ENCODE measurements at regions not wholly inside any gene's neighbourhood (a gene's known extent, or its start where the extent isn't known, plus 50 kb on each side); places are given as distances from the start of the nearest gene placed in this dataset.

- H3K9me3 ChIP-seq (replicated peaks): no peaks in the 10 kb centered on the region
- peak overlapping the region; percentile 67 for H3K4me3 ChIP-seq
- no peak for TF ChIP-seq CTCF (IDR thresholded peaks at IDR 0.05; ENCODE audit: borderline replicate concordance)
- no peak overlapping the region for H3K27ac ChIP-seq (replicated peaks)
- no peak for DNase-seq
- no peaks in the 10 kb centered on the region for H3K27me3 ChIP-seq (ENCODE audit: low read depth)
- no peaks in the 10 kb centered on the region for H3K36me3 ChIP-seq
- intact Hi-C loops (cut with micrococcal nuclease): no loop called here
- peaks cover 37% of the 10 kb centered on the region for H3K4me1 ChIP-seq
Observed at GRCh38 chr2:40507432-40507831, 55.5 kb upstream of the SLC8A1 start.

GRCh38 chr2:40510304-40510703 lies 58.4 kb upstream of the SLC8A1 start:
- Histone ChIP-seq H3K27me3 (ENCODE audit: low read depth) (no peaks in the 10 kb centered on the region), H3K27ac (replicated peaks) (peak overlapping the region; percentile 91), H3K9me3 (replicated peaks) (no peaks in the 10 kb centered on the region), H3K4me1 (peaks cover 46% of the 10 kb centered on the region), H3K36me3 (no peaks in the 10 kb centered on the region), H3K4me3 (peak overlapping the region; percentile 67)
- no peak for DNase-seq
- no peak for TF ChIP-seq CTCF (IDR thresholded peaks at IDR 0.05; ENCODE audit: borderline replicate concordance)
- intact Hi-C loops (cut with micrococcal nuclease): no loop called here

GRCh38 chr2:40511661-40512213 lies 59.8 kb upstream of the SLC8A1 start:
- Histone ChIP-seq H3K4me3 (peak overlapping the region; percentile 67), H3K9me3 (replicated peaks) (no peaks in the 10 kb centered on the region), H3K27me3 (ENCODE audit: low read depth) (no peaks in the 10 kb centered on the region), H3K4me1 (peaks cover 36% of the 10 kb centered on the region), H3K27ac (replicated peaks) (peak overlapping the region; percentile 91), H3K36me3 (no peaks in the 10 kb centered on the region)
- TF ChIP-seq CTCF (IDR thresholded peaks at IDR 0.05; ENCODE audit: borderline replicate concordance): no peak
- intact Hi-C loops (cut with micrococcal nuclease): no loop called here
- DNase-seq: no peak

GRCh38 chr2:40512256-40512655 lies 60.4 kb upstream of the SLC8A1 start:
- no peaks in the 10 kb centered on the region for H3K36me3 ChIP-seq
- H3K27me3 ChIP-seq (ENCODE audit: low read depth): no peaks in the 10 kb centered on the region
- H3K4me3 ChIP-seq: peak overlapping the region; percentile 67
- H3K27ac ChIP-seq (replicated peaks): peak overlapping the region; percentile 91
- DNase-seq: peak; percentile 26
- H3K4me1 ChIP-seq: peaks cover 36% of the 10 kb centered on the region
- no peaks in the 10 kb centered on the region for H3K9me3 ChIP-seq (replicated peaks)
- intact Hi-C loops (cut with micrococcal nuclease): no loop called here
- TF ChIP-seq CTCF (IDR thresholded peaks at IDR 0.05; ENCODE audit: borderline replicate concordance): no peak

GRCh38 chr2:40513201-40513600 lies 61.3 kb upstream of the SLC8A1 start:
- H3K9me3 ChIP-seq (replicated peaks): peaks cover 8% of the 10 kb centered on the region
- no peaks in the 10 kb centered on the region for H3K27me3 ChIP-seq (ENCODE audit: low read depth)
- H3K4me3 ChIP-seq: peak overlapping the region; percentile 67
- TF ChIP-seq CTCF (IDR thresholded peaks at IDR 0.05; ENCODE audit: borderline replicate concordance): no peak
- peak overlapping the region; percentile 91 for H3K27ac ChIP-seq (replicated peaks)
- intact Hi-C loops (cut with micrococcal nuclease): no loop called here
- H3K4me1 ChIP-seq: peaks cover 36% of the 10 kb centered on the region
- no peak for DNase-seq
- no peaks in the 10 kb centered on the region for H3K36me3 ChIP-seq

All from left ventricle myocardium inferior (tissue), 1 donor.